AG04450 (cell line): ENCODE measurements at regions not wholly inside any gene's neighbourhood (a gene's known extent, or its start where the extent isn't known, plus 50 kb on each side); places are given as distances from the start of the nearest gene placed in this dataset.
A peak's percentile ranks its signal among the peaks of the same experiment; 100 is the strongest.

Experiments
- CTCF ChIA-PET: fragments of 300-600, 350-600 bp; formaldehyde crosslinking; extraction: SDS; loops from one replicate; lab custom pipeline; 2022; ENCODE audit warnings: antibody characterized with exemption, inconsistent platforms; lab: Charles Lee
- POLR2A ChIA-PET: fragments of 350-600 bp; formaldehyde crosslinking; extraction: SDS; loops from one replicate; lab custom pipeline; 2021; ENCODE audit warnings: antibody characterized with exemption, inconsistent platforms; lab: Yijun Ruan, JAX
- DNase-seq: peaks from one replicate; pipeline ENCODE4 v3.0.0-alpha.2; 2011; ENCODE audit warnings: low read depth, low spot score
- H3K27ac ChIP-seq: one replicate; pipeline ENCODE4 v1.5.1; 2012; ENCODE audit warnings: low read depth, low read length, control low read depth
- H3K27me3 ChIP-seq: one replicate; pipeline ENCODE4 v1.6.0; 2012; ENCODE audit warnings: low read length; ENCODE audit not compliant: control insufficient read depth, insufficient read depth
- H3K4me3 ChIP-seq: 2 replicates; pipeline ENCODE4 v1.5.1; 2011; ENCODE audit warnings: mild to moderate bottlenecking, low read depth, low read length, control low read depth
- H3K9me3 ChIP-seq: 2 replicates; pipeline ENCODE4 v1.5.1; 2012; ENCODE audit warnings: low read length; ENCODE audit not compliant: control insufficient read depth, insufficient read depth
- TF ChIP-seq, protein P1 (sequence below): IDR thresholded peaks from 2 replicates; pipeline ENCODE4 v1.5.1; 2011; ENCODE audit warnings: low read depth, low read length, control low read depth, inconsistent platforms

- Histone ChIP-seq H3K27ac (no peak overlapping the region), H3K4me3 (no peak overlapping the region), H3K9me3 (no peaks in the 10 kb centered on the region), H3K27me3 (no peaks in the 10 kb centered on the region)
- ChIA-PET POLR2A (no interaction called here), CTCF (interaction anchor here (1.1 kb wide), 1 partner anchor 19 kb away, joined by 3 read pairs; no protein-coding TSS in a partner anchor)
- no peak for DNase-seq
- TF ChIP-seq, protein P1, sequence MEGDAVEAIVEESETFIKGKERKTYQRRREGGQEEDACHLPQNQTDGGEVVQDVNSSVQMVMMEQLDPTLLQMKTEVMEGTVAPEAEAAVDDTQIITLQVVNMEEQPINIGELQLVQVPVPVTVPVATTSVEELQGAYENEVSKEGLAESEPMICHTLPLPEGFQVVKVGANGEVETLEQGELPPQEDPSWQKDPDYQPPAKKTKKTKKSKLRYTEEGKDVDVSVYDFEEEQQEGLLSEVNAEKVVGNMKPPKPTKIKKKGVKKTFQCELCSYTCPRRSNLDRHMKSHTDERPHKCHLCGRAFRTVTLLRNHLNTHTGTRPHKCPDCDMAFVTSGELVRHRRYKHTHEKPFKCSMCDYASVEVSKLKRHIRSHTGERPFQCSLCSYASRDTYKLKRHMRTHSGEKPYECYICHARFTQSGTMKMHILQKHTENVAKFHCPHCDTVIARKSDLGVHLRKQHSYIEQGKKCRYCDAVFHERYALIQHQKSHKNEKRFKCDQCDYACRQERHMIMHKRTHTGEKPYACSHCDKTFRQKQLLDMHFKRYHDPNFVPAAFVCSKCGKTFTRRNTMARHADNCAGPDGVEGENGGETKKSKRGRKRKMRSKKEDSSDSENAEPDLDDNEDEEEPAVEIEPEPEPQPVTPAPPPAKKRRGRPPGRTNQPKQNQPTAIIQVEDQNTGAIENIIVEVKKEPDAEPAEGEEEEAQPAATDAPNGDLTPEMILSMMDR: no peak
Measured at GRCh38 chr1:212495766-212496494, 63.2 kb downstream of the NENF start.

DNA sequence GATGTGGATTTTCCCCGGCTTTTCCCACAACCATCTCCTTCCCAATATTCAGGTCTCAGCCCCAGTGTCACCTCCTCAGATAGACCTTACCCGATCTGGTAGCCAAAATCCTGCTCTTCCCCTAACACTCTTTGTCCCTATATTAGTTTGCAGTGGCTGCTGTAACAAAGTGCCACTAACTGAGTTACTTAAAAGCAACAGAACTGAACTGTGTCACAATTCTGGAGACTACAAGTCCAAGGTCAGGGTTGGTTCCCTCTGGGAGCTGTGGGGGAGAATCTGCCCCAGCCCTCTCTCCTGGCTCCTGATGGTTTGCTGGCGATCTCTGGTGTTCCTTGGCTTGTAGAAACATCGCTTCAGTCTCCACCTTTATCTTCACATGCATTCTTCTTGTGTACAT, 64.0 kb downstream of the NENF start:
- Histone ChIP-seq H3K27ac (no peak overlapping the region), H3K27me3 (no peaks in the 10 kb centered on the region), H3K4me3 (no peak overlapping the region), H3K9me3 (no peaks in the 10 kb centered on the region)
- ChIA-PET CTCF (interaction anchor here (2.5 kb wide), 1 partner anchor 19 kb away, joined by 16 read pairs; no protein-coding TSS in a partner anchor), POLR2A (no interaction called here)
- TF ChIP-seq, protein P1: no peak
- no peak for DNase-seq

- Histone ChIP-seq H3K4me3 (no peak overlapping the region), H3K27ac (no peak overlapping the region), H3K9me3 (no peaks in the 10 kb centered on the region), H3K27me3 (no peaks in the 10 kb centered on the region)
- DNase-seq: no peak
- ChIA-PET POLR2A (interaction anchor here (1.3 to 1.6 kb wide), 2 partner anchors 9 to 111 kb away, joined by 5 read pairs; partner anchors contain the start of gene ATF3), CTCF (interaction anchor here (1.2 to 2.5 kb wide), 2 partner anchors 20 to 42 kb away, joined by 7 to 16 read pairs; no protein-coding TSS in a partner anchor)
- TF ChIP-seq, protein P1: no peak
Measured at GRCh38 chr1:212497553-212497952, 64.8 kb downstream of the NENF start.

DNA sequence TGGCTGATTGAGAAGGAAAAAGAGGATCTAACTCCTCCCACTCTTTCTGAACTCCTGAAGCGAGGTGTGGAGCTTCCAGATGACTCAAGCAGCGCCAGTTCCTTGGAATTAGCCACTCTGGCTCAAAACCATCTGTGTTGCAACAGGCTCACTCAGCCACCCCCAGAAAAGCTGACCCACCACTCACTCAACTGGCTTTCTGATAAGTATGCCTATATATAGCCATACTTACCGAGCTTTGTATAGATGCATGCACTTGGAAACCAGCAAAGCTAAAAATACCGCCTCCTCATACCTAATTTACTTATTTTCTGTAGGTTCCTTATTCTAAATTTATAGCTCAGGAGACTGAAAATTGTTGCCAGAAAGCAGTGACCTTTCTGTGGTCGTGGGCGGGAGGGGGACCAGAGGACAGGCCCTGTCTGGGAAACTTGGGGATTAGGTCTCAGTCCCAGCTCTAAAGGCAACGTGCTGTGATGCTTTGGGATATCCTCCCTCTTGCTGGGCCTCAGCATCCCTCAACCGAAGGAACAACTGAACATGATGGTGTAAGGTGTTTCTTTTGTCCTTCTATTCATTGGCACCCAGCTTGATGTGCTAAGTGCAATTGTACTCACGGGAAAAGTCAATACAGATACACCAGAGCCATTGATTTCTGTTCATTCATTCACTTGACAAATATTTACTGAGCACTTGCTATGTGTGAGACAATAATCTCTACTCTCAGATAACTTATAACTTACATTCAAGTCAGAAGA, 65.7 kb downstream of the NENF start:
- Histone ChIP-seq H3K27ac (peak overlapping the region; percentile 43), H3K4me3 (no peak overlapping the region), H3K27me3 (no peaks in the 10 kb centered on the region), H3K9me3 (no peaks in the 10 kb centered on the region)
- ChIA-PET POLR2A (interaction anchor here (0.7 to 1.6 kb wide), 3 partner anchors 10 to 170 kb away, joined by 3 to 5 read pairs (median 5); partner anchors contain the start of gene ATF3), CTCF (interaction anchor here (1.2 to 2.5 kb wide), 2 partner anchors 21 to 43 kb away, joined by 7 to 16 read pairs; no protein-coding TSS in a partner anchor)
- TF ChIP-seq, protein P1: no peak
- peak; percentile 74 for DNase-seq
